ENCODE measurements at regions not wholly inside any gene's neighbourhood (a gene's known extent, or its start where the extent isn't known, plus 50 kb on each side); places are given as distances from the start of the nearest gene placed in this dataset.

DNA sequence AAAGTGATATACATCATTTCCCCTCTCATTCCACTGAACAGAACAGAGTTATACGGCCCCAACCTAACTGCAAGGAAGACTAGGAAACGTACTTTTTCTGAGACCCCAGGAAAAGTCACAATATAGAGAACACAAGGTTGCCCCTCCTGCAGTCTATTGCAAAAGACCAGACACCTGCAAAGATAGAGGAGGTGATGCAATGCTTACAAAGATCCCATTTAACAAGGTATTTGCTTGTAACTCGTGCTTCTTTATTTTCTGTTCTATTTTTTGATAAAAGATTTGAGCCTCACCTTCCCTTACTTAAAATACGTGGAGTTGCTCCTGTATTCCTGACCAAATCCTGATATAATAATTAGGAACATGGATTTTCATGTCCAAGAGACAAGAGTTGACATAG is 793.0 kb upstream of the ID2 start:
- no peaks in the 10 kb centered on the region for H3K9me2 ChIP-seq (replicated peaks; ENCODE audit: insufficient read depth, low read length)
- no peaks in the 10 kb centered on the region for H3K27me3 ChIP-seq (replicated peaks; ENCODE audit: insufficient read depth, low read length)
- H3K79me2 ChIP-seq (ENCODE audit: low read length): no peaks in the 10 kb centered on the region
- H3K4me2 ChIP-seq (ENCODE audit: low read depth, low read length): no peak overlapping the region
- H3K9me3 ChIP-seq (replicated peaks; ENCODE audit: insufficient read depth, low read length): no peaks in the 10 kb centered on the region
- H3K36me3 ChIP-seq (replicated peaks; ENCODE audit: insufficient read depth, low read length): no peaks in the 10 kb centered on the region
- H2AFZ ChIP-seq (ENCODE audit: low read length): no peak overlapping the region
- no peaks in the 10 kb centered on the region for H4K20me1 ChIP-seq (ENCODE audit: insufficient read depth, low read length)
- H3K27ac ChIP-seq (ENCODE audit: low read length): no peak overlapping the region
- no peak for TF ChIP-seq CTCF (IDR thresholded peaks at IDR 0.05; ENCODE audit: low read length)
- TF ChIP-seq EZH2phosphoT487 (IDR thresholded peaks at IDR 0.05; ENCODE audit: low read length): no peak
- no peak for TF ChIP-seq EZH2 (optimal IDR thresholded peaks at IDR 0.05; ENCODE audit: low read depth, low read length)
- DNase-seq: no peak
- H3F3A ChIP-seq (ENCODE audit: insufficient read depth, low read length): no peaks in the 10 kb centered on the region
- H3K4me1 ChIP-seq (ENCODE audit: low read length): no peaks in the 10 kb centered on the region
- no peak overlapping the region for H3K9ac ChIP-seq (ENCODE audit: low read length)
- no peak overlapping the region for H3K4me3 ChIP-seq (ENCODE audit: low read length)

DNA sequence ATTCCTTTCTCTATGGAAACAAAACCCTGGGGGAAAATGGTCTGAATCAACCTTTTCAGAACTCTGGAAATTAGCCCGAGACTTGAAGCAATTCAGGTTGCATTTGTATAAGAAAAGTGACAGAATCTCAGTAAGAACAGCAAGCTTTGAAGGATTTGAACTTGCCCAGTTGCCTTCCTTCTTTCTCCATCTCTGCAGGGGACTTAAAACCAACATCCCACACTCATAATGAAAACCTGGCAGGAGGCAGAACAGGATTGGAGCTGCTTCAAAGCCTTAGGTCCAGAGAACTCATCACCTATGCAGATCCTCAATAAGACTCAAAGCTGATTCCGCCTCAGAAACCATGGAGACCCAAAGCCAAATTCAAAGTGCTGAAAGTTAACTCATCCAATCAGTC is 790.5 kb upstream of the ID2 start:
- H4K20me1 ChIP-seq (ENCODE audit: insufficient read depth, low read length): no peaks in the 10 kb centered on the region
- no peak for DNase-seq

GRCh38 chr2:7895289-7895688 is 786.6 kb upstream of the ID2 start:
- Histone ChIP-seq H3K4me2 (ENCODE audit: low read depth, low read length) (no peak overlapping the region), H4K20me1 (ENCODE audit: insufficient read depth, low read length) (no peaks in the 10 kb centered on the region), H3K4me3 (ENCODE audit: low read length) (no peak overlapping the region), H3K4me1 (ENCODE audit: low read length) (no peaks in the 10 kb centered on the region), H3K27ac (ENCODE audit: low read length) (no peak overlapping the region), H3K79me2 (ENCODE audit: low read length) (no peaks in the 10 kb centered on the region), H3K9me2 (replicated peaks; ENCODE audit: insufficient read depth, low read length) (no peaks in the 10 kb centered on the region), H3F3A (ENCODE audit: insufficient read depth, low read length) (no peaks in the 10 kb centered on the region), H3K9ac (ENCODE audit: low read length) (no peak overlapping the region), H2AFZ (ENCODE audit: low read length) (no peak overlapping the region), H3K27me3 (replicated peaks; ENCODE audit: insufficient read depth, low read length) (no peaks in the 10 kb centered on the region), H3K9me3 (replicated peaks; ENCODE audit: insufficient read depth, low read length) (no peaks in the 10 kb centered on the region), H3K36me3 (replicated peaks; ENCODE audit: insufficient read depth, low read length) (no peaks in the 10 kb centered on the region)
- TF ChIP-seq EZH2phosphoT487 (IDR thresholded peaks at IDR 0.05; ENCODE audit: low read length): no peak
- TF ChIP-seq CTCF (IDR thresholded peaks at IDR 0.05; ENCODE audit: low read length): no peak
- TF ChIP-seq EZH2 (optimal IDR thresholded peaks at IDR 0.05; ENCODE audit: low read depth, low read length): no peak
- DNase-seq: no peak

More for the DNA sequence above, 790.5 kb upstream of the ID2 start:
- Histone ChIP-seq H3K9me3 (replicated peaks; ENCODE audit: insufficient read depth, low read length) (no peaks in the 10 kb centered on the region), H3K36me3 (replicated peaks; ENCODE audit: insufficient read depth, low read length) (no peaks in the 10 kb centered on the region), H3K4me1 (ENCODE audit: low read length) (no peaks in the 10 kb centered on the region), H3F3A (ENCODE audit: insufficient read depth, low read length) (no peaks in the 10 kb centered on the region), H3K27me3 (replicated peaks; ENCODE audit: insufficient read depth, low read length) (no peaks in the 10 kb centered on the region), H3K4me3 (ENCODE audit: low read length) (no peak overlapping the region), H3K4me2 (ENCODE audit: low read depth, low read length) (no peak overlapping the region), H3K9ac (ENCODE audit: low read length) (no peak overlapping the region), H3K79me2 (ENCODE audit: low read length) (no peaks in the 10 kb centered on the region), H3K9me2 (replicated peaks; ENCODE audit: insufficient read depth, low read length) (no peaks in the 10 kb centered on the region), H2AFZ (ENCODE audit: low read length) (no peak overlapping the region), H3K27ac (ENCODE audit: low read length) (no peak overlapping the region)
- TF ChIP-seq EZH2phosphoT487 (IDR thresholded peaks at IDR 0.05; ENCODE audit: low read length) (no peak), CTCF (IDR thresholded peaks at IDR 0.05; ENCODE audit: low read length) (no peak), EZH2 (optimal IDR thresholded peaks at IDR 0.05; ENCODE audit: low read depth, low read length) (no peak)
